ENCODE measurements at regions not wholly inside any gene's neighbourhood (a gene's known extent, or its start where the extent isn't known, plus 50 kb on each side); places are given as distances from the start of the nearest gene placed in this dataset.
"Not testable (repeated sequence)": the region's sequence is repeated elsewhere in the genome, so short reads cannot be mapped to it uniquely, and the experiment has no call there.

GRCh38 chr6:68126089-68126749, 508.9 kb upstream of the ADGRB3 start:
- no peak overlapping the region for H3K27ac Mint-ChIP-seq
- H3K4me3 Mint-ChIP-seq: no peak overlapping the region
- peak; percentile 31 for ATAC-seq (replicated peaks)
- H3K9me3 Mint-ChIP-seq: peaks cover 22% of the 10 kb centered on the region
- no peaks in the 10 kb centered on the region for H3K4me1 Mint-ChIP-seq
- no peaks in the 10 kb centered on the region for H3K27me3 Mint-ChIP-seq
- H3K36me3 Mint-ChIP-seq (ENCODE audit: low read depth): no peaks in the 10 kb centered on the region

GRCh38 chr6:68122975-68123374, 512.1 kb upstream of the ADGRB3 start:
- not testable (repeated sequence) for ATAC-seq (replicated peaks); H3K4me1 Mint-ChIP-seq; H3K27ac Mint-ChIP-seq; H3K4me3 Mint-ChIP-seq; H3K36me3 Mint-ChIP-seq (ENCODE audit: low read depth); H3K27me3 Mint-ChIP-seq
- H3K9me3 Mint-ChIP-seq: peaks cover 24% of the 10 kb centered on the region

GRCh38 chr6:68122032-68122431, 513.0 kb upstream of the ADGRB3 start:
- no peaks in the 10 kb centered on the region for H3K27me3 Mint-ChIP-seq
- H3K4me1 Mint-ChIP-seq: no peaks in the 10 kb centered on the region
- ATAC-seq (replicated peaks): no peak
- H3K27ac Mint-ChIP-seq: no peak overlapping the region
- H3K36me3 Mint-ChIP-seq (ENCODE audit: low read depth): no peaks in the 10 kb centered on the region
- peaks cover 18% of the 10 kb centered on the region for H3K9me3 Mint-ChIP-seq
- no peak overlapping the region for H3K4me3 Mint-ChIP-seq

GRCh38 chr6:68120954-68121353, 514.1 kb upstream of the ADGRB3 start:
- not testable (repeated sequence) for H3K36me3 Mint-ChIP-seq (ENCODE audit: low read depth); ATAC-seq (replicated peaks); H3K27me3 Mint-ChIP-seq; H3K4me3 Mint-ChIP-seq; H3K27ac Mint-ChIP-seq; H3K4me1 Mint-ChIP-seq
- peaks cover 15% of the 10 kb centered on the region for H3K9me3 Mint-ChIP-seq

- Mint-ChIP-seq H3K4me3 (no peak overlapping the region), H3K9me3 (peaks cover 3% of the 10 kb centered on the region), H3K27me3 (no peaks in the 10 kb centered on the region), H3K36me3 (ENCODE audit: low read depth) (no peaks in the 10 kb centered on the region), H3K4me1 (no peaks in the 10 kb centered on the region), H3K27ac (no peak overlapping the region)
- no peak for ATAC-seq (replicated peaks)
These were observed 520.5 kb upstream of the ADGRB3 start for GRCh38 chr6:68114463-68115047.

- H3K4me3 Mint-ChIP-seq: no peak overlapping the region
- no peak overlapping the region for H3K27ac Mint-ChIP-seq
- H3K4me1 Mint-ChIP-seq: no peaks in the 10 kb centered on the region
- H3K9me3 Mint-ChIP-seq: peaks cover 3% of the 10 kb centered on the region
- H3K36me3 Mint-ChIP-seq (ENCODE audit: low read depth): no peaks in the 10 kb centered on the region
- no peak for ATAC-seq (replicated peaks)
- H3K27me3 Mint-ChIP-seq: no peaks in the 10 kb centered on the region
These were observed 526.7 kb upstream of the ADGRB3 start for GRCh38 chr6:68108233-68108835.

GRCh38 chr6:68094070-68094469, 541.0 kb upstream of the ADGRB3 start:
- Mint-ChIP-seq H3K36me3 (ENCODE audit: low read depth) (no peaks in the 10 kb centered on the region), H3K4me3 (no peak overlapping the region), H3K4me1 (no peaks in the 10 kb centered on the region), H3K9me3 (peaks cover 9% of the 10 kb centered on the region), H3K27ac (no peak overlapping the region), H3K27me3 (no peaks in the 10 kb centered on the region)
- ATAC-seq (replicated peaks): no peak

- Mint-ChIP-seq H3K27ac (no peak overlapping the region), H3K4me1 (no peaks in the 10 kb centered on the region), H3K36me3 (ENCODE audit: low read depth) (no peaks in the 10 kb centered on the region), H3K4me3 (no peak overlapping the region), H3K9me3 (peaks cover 3% of the 10 kb centered on the region), H3K27me3 (no peaks in the 10 kb centered on the region)
- ATAC-seq (replicated peaks): no peak
These were observed 547.5 kb upstream of the ADGRB3 start for GRCh38 chr6:68087399-68088133.

- Mint-ChIP-seq H3K4me1 (no peaks in the 10 kb centered on the region), H3K27ac (no peak overlapping the region), H3K9me3 (no peaks in the 10 kb centered on the region), H3K27me3 (no peaks in the 10 kb centered on the region), H3K36me3 (ENCODE audit: low read depth) (no peaks in the 10 kb centered on the region), H3K4me3 (no peak overlapping the region)
- ATAC-seq (replicated peaks): no peak
These were observed 548.9 kb upstream of the ADGRB3 start for GRCh38 chr6:68086199-68086598.

GRCh38 chr6:68085599-68085998, 549.5 kb upstream of the ADGRB3 start:
- not testable (repeated sequence) for H3K27ac Mint-ChIP-seq, H3K4me1 Mint-ChIP-seq

GRCh38 chr6:68082086-68082485, 553.0 kb upstream of the ADGRB3 start:
- no peak for ATAC-seq (replicated peaks)
- no peaks in the 10 kb centered on the region for H3K36me3 Mint-ChIP-seq (ENCODE audit: low read depth)
- H3K4me1 Mint-ChIP-seq: no peaks in the 10 kb centered on the region

More at GRCh38 chr6:68085599-68085998, 549.5 kb upstream of the ADGRB3 start:
- not testable (repeated sequence) for ATAC-seq (replicated peaks); H3K9me3 Mint-ChIP-seq; H3K36me3 Mint-ChIP-seq (ENCODE audit: low read depth); H3K27me3 Mint-ChIP-seq; H3K4me3 Mint-ChIP-seq

GRCh38 chr6:68080074-68080473, 555.0 kb upstream of the ADGRB3 start:
- no peak for ATAC-seq (replicated peaks)
- Mint-ChIP-seq H3K36me3 (ENCODE audit: low read depth) (no peaks in the 10 kb centered on the region), H3K4me3 (no peak overlapping the region), H3K27me3 (no peaks in the 10 kb centered on the region), H3K27ac (no peak overlapping the region), H3K9me3 (peaks cover 5% of the 10 kb centered on the region), H3K4me1 (no peaks in the 10 kb centered on the region)

More at GRCh38 chr6:68082086-68082485, 553.0 kb upstream of the ADGRB3 start:
- H3K27ac Mint-ChIP-seq: no peak overlapping the region
- peaks cover 5% of the 10 kb centered on the region for H3K9me3 Mint-ChIP-seq
- no peaks in the 10 kb centered on the region for H3K27me3 Mint-ChIP-seq
- no peak overlapping the region for H3K4me3 Mint-ChIP-seq

GRCh38 chr6:68077661-68078060, 557.4 kb upstream of the ADGRB3 start:
- no peaks in the 10 kb centered on the region for H3K27me3 Mint-ChIP-seq
- ATAC-seq (replicated peaks): no peak

GRCh38 chr6:68071740-68072139, 563.3 kb upstream of the ADGRB3 start:
- H3K27ac Mint-ChIP-seq: no peak overlapping the region
- ATAC-seq (replicated peaks): no peak
- no peak overlapping the region for H3K4me3 Mint-ChIP-seq
- no peaks in the 10 kb centered on the region for H3K4me1 Mint-ChIP-seq
- H3K27me3 Mint-ChIP-seq: no peaks in the 10 kb centered on the region
- peaks cover 11% of the 10 kb centered on the region for H3K9me3 Mint-ChIP-seq
- no peaks in the 10 kb centered on the region for H3K36me3 Mint-ChIP-seq (ENCODE audit: low read depth)

More at GRCh38 chr6:68077661-68078060, 557.4 kb upstream of the ADGRB3 start:
- Mint-ChIP-seq H3K9me3 (peaks cover 5% of the 10 kb centered on the region), H3K4me1 (no peaks in the 10 kb centered on the region), H3K4me3 (no peak overlapping the region), H3K27ac (no peak overlapping the region), H3K36me3 (ENCODE audit: low read depth) (no peaks in the 10 kb centered on the region)
